KMS-11 (cell line): ENCODE measurements at regions not wholly inside any gene's neighbourhood (a gene's known extent, or its start where the extent isn't known, plus 50 kb on each side); places are given as distances from the start of the nearest gene placed in this dataset.
"Not testable (repeated sequence)": the region's sequence is repeated elsewhere in the genome, so short reads cannot be mapped to it uniquely, and the experiment has no call there.

ENCODE experiments used
- H2AFZ ChIP-seq: fragments of 200-600 bp; sonication (generic); 2 replicates; pipeline ENCODE4 v1.6.1; 2016; ENCODE audit warnings: antibody characterized with exemption, mixed run types, low read depth
- H3K27ac ChIP-seq: fragments of 200-600 bp; sonication (generic); 2 replicates; pipeline ENCODE4 v1.6.1; 2016; ENCODE audit warnings: mild to moderate bottlenecking, mixed run types
- H3K27me3 ChIP-seq: fragments of 200-600 bp; sonication (generic); 2 replicates; pipeline ENCODE4 v1.6.1; 2017; ENCODE audit warnings: mild to moderate bottlenecking, low read depth, mixed run types, moderate library complexity; ENCODE audit not compliant: insufficient read depth
- H3K36me3 ChIP-seq: fragments of 200-600 bp; sonication (generic); 2 replicates; pipeline ENCODE4 v1.6.1; 2017; ENCODE audit warnings: mild to moderate bottlenecking, mixed run types; ENCODE audit not compliant: insufficient read depth
- H3K4me1 ChIP-seq: fragments of 200-600 bp; sonication (generic); 2 replicates; pipeline ENCODE4 v1.6.1; 2016; ENCODE audit warnings: mild to moderate bottlenecking, low read depth, mixed run types; ENCODE audit not compliant: poor library complexity, severe bottlenecking
- H3K4me2 ChIP-seq: fragments of 200-600 bp; sonication (generic); 2 replicates; pipeline ENCODE4 v1.7.0; 2016; ENCODE audit warnings: mild to moderate bottlenecking, mixed run types
- H3K4me3 ChIP-seq: fragments of 200-600 bp; sonication (generic); IDR thresholded peaks from 2 replicates; pipeline ENCODE4 v1.6.1; 2017; ENCODE audit warnings: low read depth, low read length, mixed read lengths; ENCODE audit not compliant: insufficient read depth
- H3K79me2 ChIP-seq: fragments of 200-600 bp; sonication (generic); 2 replicates; pipeline ENCODE4 v1.6.1; 2016; ENCODE audit warnings: low read depth, mixed run types; ENCODE audit not compliant: insufficient read depth
- H3K9ac ChIP-seq: fragments of 200-600 bp; sonication (generic); 2 replicates; pipeline ENCODE4 v1.6.1; 2016; ENCODE audit warnings: mild to moderate bottlenecking, mixed run types
- H4K20me1 ChIP-seq: fragments of 200-600 bp; sonication (generic); 2 replicates; pipeline ENCODE4 v1.6.1; 2016; ENCODE audit warnings: mild to moderate bottlenecking, mixed run types; ENCODE audit not compliant: insufficient read depth
- CTCF ChIP-seq: fragments of 200-600 bp; sonication (generic); conservative IDR thresholded peaks from 2 replicates; pipeline ENCODE4 v1.6.1; 2017; ENCODE audit warnings: low read depth, mild to moderate bottlenecking, antibody characterized with exemption, low read length, moderate library complexity, mixed read lengths

GRCh38 chr6:130615816-130616215 is 211.4 kb upstream of the SMLR1 start:
- H3K36me3 ChIP-seq: no peaks in the 10 kb centered on the region
- no peak overlapping the region for H3K4me2 ChIP-seq
- H3K79me2 ChIP-seq: no peaks in the 10 kb centered on the region
- no peak overlapping the region for H3K4me3 ChIP-seq
- H3K4me1 ChIP-seq: no peaks in the 10 kb centered on the region
- no peak overlapping the region for H3K9ac ChIP-seq
- no peak overlapping the region for H3K27ac ChIP-seq
- H2AFZ ChIP-seq: no peak overlapping the region
- H3K27me3 ChIP-seq: no peaks in the 10 kb centered on the region
- no peak for TF ChIP-seq CTCF
- H4K20me1 ChIP-seq: no peaks in the 10 kb centered on the region

- Histone ChIP-seq H4K20me1 (no peaks in the 10 kb centered on the region), H3K4me2 (no peak overlapping the region), H2AFZ (no peak overlapping the region), H3K9ac (no peak overlapping the region), H3K27me3 (no peaks in the 10 kb centered on the region), H3K36me3 (no peaks in the 10 kb centered on the region), H3K4me3 (no peak overlapping the region), H3K27ac (no peak overlapping the region), H3K79me2 (no peaks in the 10 kb centered on the region), H3K4me1 (no peaks in the 10 kb centered on the region)
- no peak for TF ChIP-seq CTCF
Observed at GRCh38 chr6:130617658-130618057, 209.5 kb upstream of the SMLR1 start.

GRCh38 chr6:130618806-130619205 is 208.4 kb upstream of the SMLR1 start:
- not testable (repeated sequence) for H3K36me3 ChIP-seq, H4K20me1 ChIP-seq, H3K27me3 ChIP-seq, H3K4me3 ChIP-seq, H2AFZ ChIP-seq, H3K79me2 ChIP-seq, H3K27ac ChIP-seq, H3K9ac ChIP-seq, H3K4me1 ChIP-seq, H3K4me2 ChIP-seq

- no peak overlapping the region for H3K9ac ChIP-seq
- TF ChIP-seq CTCF: no peak
Observed at GRCh38 chr6:130620338-130620781, 206.8 kb upstream of the SMLR1 start.

GRCh38 chr6:130622142-130622541 is 205.1 kb upstream of the SMLR1 start:
- Histone ChIP-seq H4K20me1 (no peaks in the 10 kb centered on the region), H3K4me1 (no peaks in the 10 kb centered on the region), H3K79me2 (no peaks in the 10 kb centered on the region), H3K9ac (no peak overlapping the region), H3K4me3 (no peak overlapping the region), H3K27ac (no peak overlapping the region), H3K27me3 (no peaks in the 10 kb centered on the region), H3K4me2 (no peak overlapping the region), H3K36me3 (no peaks in the 10 kb centered on the region), H2AFZ (no peak overlapping the region)
- TF ChIP-seq CTCF: no peak

More at GRCh38 chr6:130620338-130620781, 206.8 kb upstream of the SMLR1 start:
- Histone ChIP-seq H4K20me1 (no peaks in the 10 kb centered on the region), H3K79me2 (no peaks in the 10 kb centered on the region), H3K4me2 (no peak overlapping the region), H3K36me3 (no peaks in the 10 kb centered on the region), H3K27me3 (no peaks in the 10 kb centered on the region), H3K4me1 (no peaks in the 10 kb centered on the region), H3K4me3 (no peak overlapping the region), H2AFZ (no peak overlapping the region), H3K27ac (no peak overlapping the region)
